HG03565 (cell line): ENCODE measurements at regions not wholly inside any gene's neighbourhood (a gene's known extent, or its start where the extent isn't known, plus 50 kb on each side); places are given as distances from the start of the nearest gene placed in this dataset.

Experiments used
- ATAC-seq: cut with Tn5 transposase; IDR thresholded peaks from one replicate; pipeline ENCODE4 v1.9.1; 2021; ENCODE audit warnings: mild to moderate bottlenecking, moderate library complexity; ENCODE audit not compliant: unreplicated experiment

DNA sequence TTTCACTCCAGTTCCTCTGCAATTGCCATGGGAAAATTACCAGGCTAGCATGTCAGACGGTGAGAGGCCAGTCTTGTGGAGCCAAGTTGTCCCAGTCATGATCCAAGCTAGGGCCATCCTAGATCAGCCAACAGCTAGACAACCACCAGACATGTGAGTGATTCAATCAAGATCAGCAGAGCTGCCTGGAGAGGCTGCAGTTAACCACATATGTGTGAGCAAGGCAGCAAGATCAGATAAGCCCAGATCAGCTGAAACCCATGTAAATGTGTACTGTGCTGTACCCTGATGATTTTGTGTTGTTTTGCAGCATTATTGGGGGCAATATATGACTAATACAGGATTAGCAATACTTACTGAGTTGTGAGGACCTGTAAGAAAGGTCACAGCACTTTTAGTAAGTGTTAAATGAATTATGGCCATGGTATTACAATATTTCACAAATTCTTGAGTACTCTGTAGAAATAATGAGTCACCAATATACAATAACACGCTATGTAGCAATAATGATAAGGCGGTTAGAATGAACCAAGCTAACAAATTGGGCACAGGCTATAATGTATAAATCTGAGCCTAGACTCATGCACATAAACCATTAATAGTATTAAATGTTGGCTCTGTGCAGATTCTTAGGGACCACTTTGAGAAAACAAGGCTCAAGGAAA, 91.4 kb downstream of the SUDS3 start:
- no peak for ATAC-seq

DNA sequence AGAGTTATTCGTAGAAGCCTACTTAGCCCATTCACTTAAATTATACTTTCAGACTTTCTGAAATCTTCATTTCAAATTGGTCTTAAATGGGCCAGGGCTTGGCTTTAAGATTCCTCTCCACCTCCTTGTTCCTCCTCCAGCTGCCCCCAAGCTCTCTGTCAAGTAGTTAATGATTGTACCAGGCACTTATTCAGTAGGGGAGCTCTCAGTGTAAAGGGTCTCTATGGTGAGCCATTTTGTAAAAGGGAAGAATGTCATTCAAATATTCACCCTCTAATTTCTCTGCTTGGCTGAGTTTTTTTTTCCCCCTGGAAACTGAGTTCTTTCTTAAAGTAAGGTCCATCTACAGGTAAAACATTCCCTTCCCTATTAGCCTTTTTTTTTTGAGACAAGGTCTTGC, 96.6 kb downstream of the SUDS3 start:
- no peak for ATAC-seq

DNA sequence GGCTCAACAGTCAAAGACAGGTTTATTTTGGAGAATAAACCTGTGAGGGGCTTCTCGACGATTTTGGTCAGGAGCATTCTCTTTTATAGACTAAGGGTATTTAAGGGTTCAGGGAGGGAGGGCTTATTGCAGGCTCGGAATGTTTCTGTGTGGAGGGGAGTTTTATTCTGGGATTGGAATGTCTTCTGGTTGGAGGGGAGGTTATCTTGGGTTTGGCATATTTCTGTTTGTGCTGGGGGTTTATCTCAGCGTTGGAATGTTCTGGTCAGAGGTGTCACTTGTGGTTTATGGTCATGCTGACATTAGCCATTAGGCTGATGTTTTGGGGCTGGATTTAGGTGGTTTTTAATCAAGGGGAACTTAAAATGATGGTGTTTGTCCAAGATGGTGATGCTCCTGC, 103.9 kb downstream of the SUDS3 start:
- ATAC-seq, result no peak

DNA sequence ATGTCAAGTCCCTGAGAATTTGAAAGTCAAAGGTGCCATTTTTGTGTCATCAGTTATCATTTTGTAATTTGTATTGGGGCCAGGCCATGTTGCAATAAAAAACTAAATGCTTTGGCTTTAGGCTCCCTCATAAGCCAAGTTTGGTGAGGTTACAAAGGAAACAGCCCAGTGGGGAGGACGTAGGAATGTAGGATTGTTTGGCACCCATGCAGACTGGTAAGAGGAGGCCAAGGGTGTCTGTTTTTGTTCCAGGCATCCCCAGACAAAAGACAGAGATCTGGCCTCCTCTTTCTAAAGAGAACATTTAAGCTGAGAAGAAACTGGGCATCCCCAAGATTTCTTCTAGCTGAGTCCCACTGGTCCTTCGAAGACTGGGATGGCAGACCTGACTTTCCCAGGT, 111.7 kb downstream of the SUDS3 start:
- ATAC-seq, result no peak

DNA sequence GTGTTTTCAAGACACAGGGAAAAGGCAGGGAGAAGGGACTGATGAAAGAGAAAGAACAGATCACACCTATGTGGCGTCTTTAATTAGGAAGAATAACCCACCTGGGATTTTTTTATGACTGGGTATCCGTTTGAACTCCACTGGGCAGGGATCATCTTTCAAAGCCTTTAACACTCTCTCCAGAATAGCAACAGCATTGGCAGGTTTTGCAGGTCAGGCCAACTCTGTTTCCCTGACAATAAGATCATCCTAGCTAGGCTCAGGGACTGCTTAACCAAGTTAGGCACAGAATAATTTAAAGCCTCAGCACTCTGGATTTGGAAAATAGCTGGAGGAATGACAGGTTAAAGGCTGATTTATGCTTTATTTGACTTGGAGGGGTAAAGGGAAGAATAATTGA, 117.6 kb downstream of the SUDS3 start:
- ATAC-seq, result no peak

DNA sequence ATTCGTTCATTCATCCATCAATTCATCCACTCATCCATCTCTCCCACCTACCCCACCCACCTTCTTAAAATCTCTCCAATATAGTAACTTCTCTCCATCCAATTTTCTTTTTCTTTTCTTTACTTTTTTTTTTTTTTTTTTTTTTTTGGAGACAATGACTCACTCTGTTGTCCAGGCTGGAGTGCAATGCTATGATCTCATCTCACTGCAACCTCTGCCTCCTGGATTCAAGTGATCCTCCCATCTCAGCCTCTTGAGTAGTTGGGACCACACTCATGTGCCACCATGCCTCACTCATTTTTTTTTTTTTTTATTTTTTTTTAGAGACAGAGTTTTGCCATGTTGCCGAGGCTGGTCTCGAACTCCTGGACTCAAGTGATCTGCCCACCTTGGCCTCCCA, 118.4 kb downstream of the SUDS3 start:
- no peak for ATAC-seq

DNA sequence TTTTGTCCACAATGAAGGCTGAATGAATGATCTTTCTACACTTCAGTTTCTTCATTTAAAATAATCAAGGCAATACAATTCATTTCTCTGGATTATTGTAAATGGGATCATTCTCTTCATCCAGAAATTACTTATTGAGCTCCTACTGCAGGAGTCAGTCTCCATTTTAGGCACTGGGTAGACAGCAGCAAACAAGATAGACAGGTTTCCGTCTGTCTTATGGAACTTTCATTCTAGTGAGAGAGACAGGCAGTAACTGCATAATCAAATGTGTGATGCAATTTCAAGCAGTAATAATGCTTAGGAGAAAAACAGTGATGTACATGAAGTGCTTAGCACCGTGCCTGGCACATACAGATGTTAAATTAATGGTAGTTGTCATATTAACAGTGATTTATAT, 118.9 kb downstream of the SUDS3 start:
- ATAC-seq, result no peak

DNA sequence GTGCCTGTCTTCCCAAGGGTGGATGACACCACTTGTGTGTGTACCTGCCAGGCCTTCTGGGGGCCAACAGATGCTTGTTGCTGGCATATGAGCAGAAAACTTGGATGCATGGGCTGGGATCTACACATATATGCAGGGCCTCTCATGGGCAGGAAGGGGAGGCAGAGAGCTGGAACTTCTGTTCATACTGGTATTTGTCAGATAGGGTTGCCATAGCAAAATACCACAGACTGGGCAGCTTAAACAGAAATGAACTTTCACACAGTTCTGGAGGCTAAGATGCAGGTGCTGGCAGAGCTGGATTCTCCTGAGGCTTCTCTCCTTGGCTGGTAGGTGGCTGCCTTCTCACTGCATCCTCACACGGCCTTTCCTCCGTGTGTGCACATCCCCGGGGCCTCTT, 121.8 kb downstream of the SUDS3 start:
- no peak for ATAC-seq

DNA sequence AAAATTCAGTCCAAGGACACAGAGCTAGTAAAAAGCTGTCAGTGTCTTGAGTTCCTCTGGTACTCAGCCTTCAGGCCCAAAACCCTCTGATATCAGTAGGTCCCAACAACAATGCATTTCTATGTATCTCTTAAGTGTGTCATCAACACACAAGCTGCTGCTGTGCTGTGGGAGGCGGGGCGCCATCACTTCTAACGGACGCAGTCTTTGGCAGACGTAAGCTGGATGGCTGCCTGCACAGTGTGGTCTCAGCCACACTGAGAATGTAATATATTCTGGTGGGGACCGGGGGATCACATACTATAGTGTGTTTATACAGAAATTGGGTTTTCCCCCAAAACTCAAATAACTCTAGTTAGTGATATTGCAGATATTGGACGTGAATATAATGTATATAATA, 123.9 kb downstream of the SUDS3 start:
- ATAC-seq, result no peak

DNA sequence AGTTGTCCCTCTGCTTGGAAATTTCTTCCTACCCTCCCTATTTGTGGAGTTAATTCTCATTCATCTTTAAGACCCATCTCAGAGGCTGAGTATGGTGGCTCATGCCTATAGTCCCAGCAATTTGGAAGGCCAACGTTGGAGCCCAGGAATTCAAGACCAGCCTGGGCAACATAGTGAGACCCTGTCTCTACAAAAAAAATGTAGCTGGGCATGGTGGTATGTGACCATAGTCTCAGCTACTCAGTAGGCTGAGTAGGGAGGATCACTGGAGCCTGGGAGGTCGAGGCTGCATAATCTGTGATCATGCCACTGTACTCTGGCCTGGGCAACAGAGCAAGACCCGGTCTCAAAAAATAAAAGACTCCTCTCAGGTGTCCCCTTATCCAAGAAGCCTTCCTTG, 125.1 kb downstream of the SUDS3 start:
- ATAC-seq, result no peak

DNA sequence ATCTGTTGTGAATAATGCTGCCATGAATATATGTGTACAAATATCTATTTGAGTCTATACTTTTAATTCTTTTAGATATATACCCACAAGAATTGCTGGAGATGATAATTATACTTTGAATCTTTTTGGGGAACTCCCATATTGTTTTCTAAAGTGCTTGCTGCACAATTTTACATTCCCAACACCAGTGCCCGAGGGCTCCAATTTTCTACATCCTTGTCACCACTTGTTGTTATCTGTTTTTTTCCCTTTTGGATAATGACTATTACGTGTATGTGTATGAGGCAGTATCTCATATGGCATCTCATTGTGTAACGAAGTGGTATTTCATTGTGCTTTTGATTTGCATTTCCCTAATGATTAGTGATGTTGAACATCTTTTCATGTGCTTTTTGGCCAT, 127.1 kb downstream of the SUDS3 start:
- no peak for ATAC-seq

DNA sequence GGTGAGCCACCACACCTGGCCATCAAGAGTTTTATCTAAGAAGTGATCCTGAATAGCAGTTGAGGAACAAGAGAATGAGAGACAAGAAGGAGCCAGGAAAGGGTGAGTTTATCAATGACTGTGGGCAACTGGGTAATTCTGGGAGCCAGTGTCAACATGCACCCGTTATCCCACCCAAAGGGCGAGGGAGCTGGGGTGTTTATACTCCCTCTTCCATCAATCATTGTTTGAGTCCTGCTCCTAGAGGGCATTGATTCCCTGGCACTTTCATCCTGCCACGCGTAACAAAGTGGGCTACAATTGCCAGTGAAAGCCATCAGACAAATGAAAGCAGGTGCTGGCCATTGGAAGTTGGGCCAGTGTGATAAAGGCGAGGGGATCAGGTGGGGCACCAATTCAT, 136.3 kb downstream of the SUDS3 start:
- no peak for ATAC-seq

DNA sequence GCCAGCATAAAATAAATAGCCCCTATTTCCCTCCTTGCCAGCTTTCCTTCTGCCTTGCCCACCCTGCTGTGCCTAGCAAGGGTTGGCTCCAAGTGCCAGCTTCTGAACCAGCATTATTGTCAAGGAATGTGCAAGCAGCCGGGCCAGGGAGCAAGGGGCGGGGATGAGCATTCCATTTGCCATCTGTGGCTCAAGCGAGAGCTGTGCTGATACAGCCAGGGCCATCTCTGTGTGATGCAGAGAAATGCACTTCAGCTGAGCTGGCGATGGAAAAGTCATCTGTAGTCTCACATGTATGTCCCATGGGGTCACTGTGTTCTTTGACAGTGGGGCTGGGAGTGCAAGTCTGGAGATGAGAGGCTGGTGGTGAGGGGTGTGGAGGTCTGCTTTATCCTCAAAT, 137.3 kb downstream of the SUDS3 start:
- no peak for ATAC-seq

DNA sequence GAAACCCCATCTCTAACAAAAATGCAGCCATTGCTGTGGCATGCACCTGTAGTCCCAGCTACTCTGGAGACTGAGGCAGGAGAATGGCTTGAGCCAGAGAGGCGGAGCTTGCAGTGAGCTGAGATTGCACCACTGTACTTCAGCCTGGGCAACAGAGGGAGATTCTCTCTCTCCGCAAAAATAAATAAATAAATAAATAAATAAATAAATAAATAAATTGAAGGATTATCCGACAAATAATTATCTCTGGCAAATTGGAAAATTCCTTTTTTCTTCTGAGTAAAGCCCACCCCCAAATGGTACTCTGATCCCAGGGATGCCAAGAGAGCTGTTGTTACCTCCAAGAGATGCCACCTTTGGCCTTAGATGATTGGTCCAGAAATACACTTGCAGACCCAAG, 137.9 kb downstream of the SUDS3 start:
- ATAC-seq, result no peak

DNA sequence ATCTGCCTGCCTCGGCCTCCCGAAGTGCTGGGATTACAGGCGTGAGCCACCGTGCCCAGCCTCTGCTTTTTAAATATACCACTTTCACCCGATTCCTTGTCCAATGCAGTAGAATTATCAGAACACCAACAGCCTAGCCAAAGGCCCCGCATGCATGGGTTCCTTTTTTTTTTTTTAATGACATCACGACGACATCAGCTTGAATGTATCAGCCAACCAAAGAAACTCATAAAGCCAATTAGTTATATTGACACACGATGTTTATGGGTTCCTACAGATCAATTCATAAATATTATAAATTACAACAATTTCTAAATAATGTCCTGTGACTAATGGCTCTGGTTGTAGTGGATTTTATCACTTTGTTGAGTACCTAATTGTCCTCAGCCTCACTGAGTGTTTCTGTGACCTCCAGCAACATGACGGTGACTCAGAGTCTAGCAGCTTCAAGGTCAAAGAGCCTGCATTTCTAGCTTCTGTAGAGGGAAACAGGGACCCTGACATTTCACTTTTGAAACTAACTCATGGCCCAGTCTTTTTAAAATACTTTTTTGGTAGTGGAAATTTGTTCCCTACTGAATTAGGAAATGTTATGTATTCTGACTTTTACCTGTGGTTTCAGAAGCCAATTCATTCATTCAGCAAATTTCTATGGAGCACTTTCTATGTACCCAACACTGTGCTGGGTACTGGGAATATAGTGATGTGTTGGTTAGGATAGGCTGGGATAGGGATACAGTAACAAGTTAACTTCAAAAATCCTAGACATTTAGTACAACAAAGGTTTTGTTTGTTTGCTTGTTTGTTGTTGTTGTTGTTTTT, 144.1 kb downstream of the SUDS3 start:
- ATAC-seq, result no peak

DNA sequence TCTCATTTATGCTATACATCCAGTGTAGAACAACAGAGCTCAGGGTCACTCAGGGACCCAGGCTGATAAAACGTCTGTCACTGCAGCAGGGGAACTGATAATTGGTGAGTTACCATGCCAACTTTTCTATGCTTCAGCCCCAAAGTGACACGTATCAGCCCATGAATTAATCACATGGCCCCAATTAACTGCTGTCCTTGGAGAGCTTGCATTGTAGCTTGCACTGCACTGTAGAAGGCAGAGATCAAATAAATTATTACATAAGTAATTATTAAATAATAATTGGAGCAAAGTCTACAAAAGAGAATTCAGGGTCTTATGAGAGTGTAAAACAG, 144.6 kb downstream of the SUDS3 start:
- ATAC-seq, result no peak

DNA sequence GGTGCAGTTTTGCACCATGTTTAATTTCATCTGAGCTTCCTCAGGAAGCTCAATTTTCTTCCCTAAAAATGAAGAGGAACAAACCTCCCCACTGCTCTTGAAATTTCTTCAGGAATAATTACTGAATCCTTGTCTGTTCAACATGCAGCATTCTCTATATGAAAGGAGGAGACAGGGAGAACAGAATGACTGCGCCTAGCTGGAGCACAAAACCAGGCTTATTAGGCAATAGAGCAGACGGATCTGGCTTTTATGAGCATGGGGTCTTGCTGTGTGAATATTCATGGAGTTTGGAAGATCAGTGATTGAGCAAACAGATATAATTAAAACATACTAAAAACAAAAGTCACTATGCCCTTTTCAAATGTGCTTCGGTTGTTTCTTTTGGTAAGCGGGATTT, 148.1 kb downstream of the SUDS3 start:
- no peak for ATAC-seq

DNA sequence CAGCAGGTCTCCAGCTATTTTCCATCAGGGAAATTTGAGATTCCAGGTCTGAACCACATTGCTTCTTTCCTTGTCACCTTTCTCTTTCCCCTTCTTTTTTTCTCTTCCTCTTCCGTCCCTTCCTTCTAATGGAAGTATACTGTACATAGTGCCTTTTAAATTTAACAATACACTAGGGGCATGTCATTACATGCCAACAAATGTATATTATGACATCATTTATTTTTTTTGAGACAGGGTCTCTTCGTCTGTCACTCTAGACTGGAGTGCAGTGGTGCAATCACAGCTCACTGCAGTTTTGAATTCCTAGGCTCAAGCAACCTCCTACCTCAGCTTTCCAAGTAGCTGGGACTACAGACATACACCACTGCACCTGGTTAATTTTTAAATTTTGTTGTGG, 148.9 kb downstream of the SUDS3 start:
- no peak for ATAC-seq

DNA sequence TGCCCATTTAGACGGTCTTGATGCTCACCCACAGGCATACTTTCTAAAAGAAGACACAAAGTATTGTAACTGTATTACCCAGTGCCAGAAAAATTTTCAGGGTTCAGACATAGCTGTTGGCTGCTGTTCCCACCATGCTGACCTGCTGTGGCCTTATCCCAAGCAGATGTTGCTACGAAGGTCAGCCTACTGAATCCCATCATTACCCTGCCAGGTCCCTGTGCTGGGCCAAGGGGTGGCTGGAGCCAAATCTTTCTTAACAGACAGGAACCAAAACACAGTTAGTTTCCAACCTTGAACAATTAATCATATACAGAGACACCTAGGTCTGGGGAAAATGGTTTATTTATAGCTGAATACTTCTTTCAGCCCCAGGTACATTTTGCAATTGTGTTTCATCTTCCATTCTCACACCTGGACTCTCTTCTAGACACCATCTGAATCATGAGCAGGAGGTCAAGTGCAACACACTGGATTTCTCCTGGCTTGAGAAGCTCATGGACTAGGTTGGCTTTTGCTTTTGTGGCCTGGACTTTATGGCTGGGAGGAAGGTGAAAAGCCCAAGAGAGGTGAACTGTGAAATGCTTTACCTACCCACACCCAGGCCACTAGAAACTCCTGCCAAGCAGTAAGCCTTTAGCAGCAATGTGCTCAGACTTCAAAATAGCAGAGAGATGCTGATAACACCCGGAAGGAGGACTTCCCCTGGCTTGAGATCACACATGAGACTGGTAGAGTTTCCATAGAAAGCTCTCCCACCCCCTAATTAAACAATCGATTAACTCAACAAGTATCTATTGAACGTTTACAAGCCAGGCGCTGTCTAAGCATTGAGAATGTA, 150.1 kb downstream of the SUDS3 start:
- ATAC-seq, result no peak

DNA sequence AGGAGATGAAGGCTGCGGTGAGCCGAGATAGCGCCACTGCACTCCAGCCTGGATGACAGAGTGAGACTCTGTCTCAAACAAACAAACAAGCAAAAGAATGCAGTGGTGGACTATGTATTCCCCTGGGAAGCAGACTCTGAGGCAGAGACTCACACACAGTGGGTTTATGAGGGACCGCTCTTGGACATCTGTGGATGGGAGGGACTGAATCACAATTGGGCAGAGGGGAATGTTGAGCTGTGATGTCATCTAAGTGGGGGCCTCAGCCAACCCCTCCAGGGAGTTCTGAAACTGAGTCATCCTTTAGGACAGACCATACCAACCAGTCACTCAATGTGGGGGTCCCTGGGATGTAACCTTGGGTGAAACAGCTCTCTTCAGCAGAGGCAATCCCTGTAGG, 151.0 kb downstream of the SUDS3 start:
- ATAC-seq, result no peak

DNA sequence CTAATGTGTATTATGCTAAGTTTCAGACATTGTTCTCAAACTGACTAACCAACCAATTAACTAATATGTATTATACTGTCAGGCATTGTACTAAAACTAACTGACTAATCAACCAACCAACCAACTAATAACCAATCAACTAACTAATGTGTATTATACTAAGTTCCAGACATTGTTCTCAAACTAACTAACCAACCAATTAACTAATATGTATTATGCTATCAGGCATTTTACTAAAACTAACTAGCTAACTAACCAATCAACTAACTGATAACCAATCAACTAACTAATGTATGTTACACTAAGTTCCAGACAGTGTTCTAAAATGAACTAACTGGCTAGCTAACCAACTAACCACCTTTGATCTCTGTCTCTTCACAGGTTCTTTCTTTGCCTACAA, 152.3 kb downstream of the SUDS3 start:
- no peak for ATAC-seq

DNA sequence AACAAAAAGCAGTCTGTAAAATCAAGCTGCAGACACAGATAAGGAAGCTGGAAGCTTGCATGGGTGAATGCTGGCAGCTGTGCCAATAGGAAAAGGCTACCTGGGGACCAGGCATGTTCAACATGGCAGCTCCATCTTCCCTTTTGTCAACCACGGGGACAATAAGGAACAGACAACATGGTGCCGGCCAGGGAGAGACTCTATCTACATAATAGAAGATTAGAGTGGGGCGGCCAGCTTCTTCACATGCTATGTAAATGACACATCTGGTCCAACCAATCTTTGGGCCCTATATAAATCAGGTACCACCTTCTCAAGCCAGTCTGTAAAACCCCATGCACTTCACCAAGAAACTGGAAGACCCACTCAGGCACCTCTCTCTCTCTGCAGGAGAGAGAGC, 157.6 kb downstream of the SUDS3 start:
- no peak for ATAC-seq
